Breast epithelium (tissue), 3 donors: ENCODE measurements at regions not wholly inside any gene's neighbourhood (a gene's known extent, or its start where the extent isn't known, plus 50 kb on each side); places are given as distances from the start of the nearest gene placed in this dataset.

Experiments used
- POLR2AphosphoS5 ChIP-seq, 3 donors: sonication (generic); formaldehyde crosslinking; IDR thresholded peaks; one replicate each; pipeline ENCODE4 v1.6.1; 2017; ENCODE audit warnings: antibody characterized with exemption in 3 of 3
- TF ChIP-seq, protein P1 (sequence below), 3 donors: fragments of 450-650 bp; IDR thresholded peaks; one replicate each; pipeline ENCODE4 v1.5.1; 2016 to 2017; ENCODE audit warnings: antibody characterized with exemption in 3 of 3, mild to moderate bottlenecking in 3 of 3, moderate library complexity in 3 of 3

GRCh38 chr11:92286709-92287108 is 62.1 kb downstream of the FAT3 start:
- no peak for TF ChIP-seq POLR2AphosphoS5 (IDR thresholded peaks at IDR 0.05)
- TF ChIP-seq, protein P1, sequence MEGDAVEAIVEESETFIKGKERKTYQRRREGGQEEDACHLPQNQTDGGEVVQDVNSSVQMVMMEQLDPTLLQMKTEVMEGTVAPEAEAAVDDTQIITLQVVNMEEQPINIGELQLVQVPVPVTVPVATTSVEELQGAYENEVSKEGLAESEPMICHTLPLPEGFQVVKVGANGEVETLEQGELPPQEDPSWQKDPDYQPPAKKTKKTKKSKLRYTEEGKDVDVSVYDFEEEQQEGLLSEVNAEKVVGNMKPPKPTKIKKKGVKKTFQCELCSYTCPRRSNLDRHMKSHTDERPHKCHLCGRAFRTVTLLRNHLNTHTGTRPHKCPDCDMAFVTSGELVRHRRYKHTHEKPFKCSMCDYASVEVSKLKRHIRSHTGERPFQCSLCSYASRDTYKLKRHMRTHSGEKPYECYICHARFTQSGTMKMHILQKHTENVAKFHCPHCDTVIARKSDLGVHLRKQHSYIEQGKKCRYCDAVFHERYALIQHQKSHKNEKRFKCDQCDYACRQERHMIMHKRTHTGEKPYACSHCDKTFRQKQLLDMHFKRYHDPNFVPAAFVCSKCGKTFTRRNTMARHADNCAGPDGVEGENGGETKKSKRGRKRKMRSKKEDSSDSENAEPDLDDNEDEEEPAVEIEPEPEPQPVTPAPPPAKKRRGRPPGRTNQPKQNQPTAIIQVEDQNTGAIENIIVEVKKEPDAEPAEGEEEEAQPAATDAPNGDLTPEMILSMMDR (IDR thresholded peaks at IDR 0.05) = no peak
